HG02870 (cell line): ENCODE measurements at regions not wholly inside any gene's neighbourhood (a gene's known extent, or its start where the extent isn't known, plus 50 kb on each side); places are given as distances from the start of the nearest gene placed in this dataset.
A peak's percentile ranks its signal among the peaks of the same experiment; 100 is the strongest.
"Not testable (repeated sequence)": the region's sequence is repeated elsewhere in the genome, so short reads cannot be mapped to it uniquely, and the experiment has no call there.

ENCODE experiments used
- ATAC-seq: cut with Tn5 transposase; IDR thresholded peaks from one replicate; pipeline ENCODE4 v1.9.1; 2021; ENCODE audit warnings: mild to moderate bottlenecking, moderate library complexity; ENCODE audit not compliant: unreplicated experiment

- no peak for ATAC-seq
These were observed 154.4 kb upstream of the FBXL17 start for GRCh38 chr5:108536321-108536720.

GRCh38 chr5:108532129-108532445, 150.2 kb upstream of the FBXL17 start:
- ATAC-seq: not testable (repeated sequence)

GRCh38 chr5:108531367-108532128, 149.7 kb upstream of the FBXL17 start:
- no peak for ATAC-seq

DNA sequence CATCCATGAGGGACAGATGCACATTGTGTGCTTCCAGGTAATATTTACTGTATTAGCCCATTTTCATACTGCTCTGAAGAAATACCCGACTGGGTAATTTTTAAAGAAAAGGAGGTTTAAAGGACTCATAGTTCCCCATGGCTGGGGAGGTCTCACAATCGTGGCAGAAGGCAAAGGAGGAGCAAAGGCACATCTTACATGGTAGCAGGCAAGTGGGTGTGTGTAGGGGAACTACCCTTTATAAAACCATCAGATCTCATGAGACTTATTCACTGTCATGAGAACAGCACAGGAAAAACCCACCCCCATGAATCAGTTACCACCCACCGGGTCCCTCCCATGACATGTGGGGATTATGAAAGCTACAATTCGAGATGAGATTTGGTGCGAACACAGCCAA, 148.8 kb upstream of the FBXL17 start:
- no peak for ATAC-seq

DNA sequence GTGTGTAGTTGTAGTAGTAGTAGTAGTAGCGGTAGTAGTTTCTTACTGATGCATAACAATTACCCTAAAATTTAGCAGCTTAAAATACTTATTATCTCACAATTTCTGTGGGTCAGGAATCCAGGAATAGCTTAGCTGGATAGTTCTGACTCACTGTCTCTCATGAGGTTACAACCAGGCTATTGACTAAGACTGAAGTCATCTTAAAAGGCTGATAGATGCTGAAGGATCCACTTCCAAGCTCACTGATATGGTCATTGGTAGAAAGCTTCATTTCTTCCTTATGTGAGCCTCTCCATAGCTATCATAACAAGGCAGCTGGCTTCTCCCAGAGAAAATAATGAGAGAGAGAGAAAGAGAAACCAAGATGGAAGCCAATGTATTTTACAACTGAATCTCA, 147.5 kb upstream of the FBXL17 start:
- no peak for ATAC-seq

GRCh38 chr5:108528655-108529054, 146.8 kb upstream of the FBXL17 start:
- no peak for ATAC-seq

DNA sequence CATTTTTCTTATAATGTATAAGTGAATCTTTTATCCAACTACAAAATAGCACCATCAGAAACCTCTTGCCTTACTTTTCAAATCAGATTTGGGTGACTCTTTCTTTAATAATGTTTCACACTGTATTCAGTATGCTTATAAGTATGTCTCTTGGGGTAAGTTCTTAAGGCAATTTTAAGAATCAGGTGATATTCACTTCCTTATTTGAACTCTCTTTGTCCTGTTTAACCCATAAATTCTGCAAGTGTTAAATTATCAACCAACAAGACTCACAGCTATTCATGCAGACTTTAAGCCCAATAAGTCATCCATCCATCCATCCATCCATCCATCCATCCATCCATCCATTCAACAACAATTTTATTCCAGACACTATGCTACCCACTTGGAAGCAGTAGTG, 142.7 kb upstream of the FBXL17 start:
- no peak for ATAC-seq

- peak; percentile 30 for ATAC-seq
These were observed 141.5 kb upstream of the FBXL17 start for GRCh38 chr5:108523360-108523759.

GRCh38 chr5:108521841-108522506, 140.1 kb upstream of the FBXL17 start:
- ATAC-seq: peak; percentile 45

DNA sequence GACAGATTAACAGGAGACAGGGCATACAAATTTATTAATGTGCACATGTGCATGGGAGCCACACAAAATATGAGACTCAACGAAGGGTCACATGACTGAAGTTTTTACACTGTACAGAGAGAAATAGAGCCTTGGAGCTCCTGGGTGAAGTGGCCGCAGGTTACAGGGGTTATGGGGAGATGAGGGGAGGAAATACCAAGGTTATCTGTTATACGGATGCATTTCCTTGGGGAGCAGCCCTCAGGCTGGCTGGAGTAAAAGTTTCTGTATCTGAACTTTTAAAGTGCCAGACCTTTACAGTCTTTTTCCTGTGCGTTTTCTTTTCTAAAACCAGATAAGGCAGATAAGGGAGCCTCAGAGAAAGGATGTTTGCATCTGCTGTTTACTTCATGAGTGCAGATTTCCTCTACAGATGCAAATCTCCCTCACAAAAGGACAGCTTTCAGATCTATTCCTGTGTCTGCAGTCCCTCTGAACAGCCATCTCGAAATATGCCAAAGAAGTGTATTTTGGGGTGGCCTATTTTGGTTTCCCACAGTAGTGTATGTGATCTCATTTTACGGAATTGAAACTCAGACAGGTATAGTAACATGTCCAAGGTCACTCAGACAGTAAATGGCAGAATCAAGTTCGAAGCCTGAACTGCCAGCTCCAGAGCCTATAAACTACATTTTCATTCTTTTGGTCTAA, 139.3 kb upstream of the FBXL17 start:
- peak; percentile 82 for ATAC-seq

GRCh38 chr5:108516785-108517184, 134.9 kb upstream of the FBXL17 start:
- no peak for ATAC-seq

GRCh38 chr5:108515517-108516105, 133.7 kb upstream of the FBXL17 start:
- ATAC-seq: no peak

- ATAC-seq: no peak
These were observed 127.1 kb upstream of the FBXL17 start for GRCh38 chr5:108508979-108509378.

GRCh38 chr5:108507631-108508030, 125.7 kb upstream of the FBXL17 start:
- no peak for ATAC-seq

- no peak for ATAC-seq
These were observed 123.7 kb upstream of the FBXL17 start for GRCh38 chr5:108505608-108506007.

DNA sequence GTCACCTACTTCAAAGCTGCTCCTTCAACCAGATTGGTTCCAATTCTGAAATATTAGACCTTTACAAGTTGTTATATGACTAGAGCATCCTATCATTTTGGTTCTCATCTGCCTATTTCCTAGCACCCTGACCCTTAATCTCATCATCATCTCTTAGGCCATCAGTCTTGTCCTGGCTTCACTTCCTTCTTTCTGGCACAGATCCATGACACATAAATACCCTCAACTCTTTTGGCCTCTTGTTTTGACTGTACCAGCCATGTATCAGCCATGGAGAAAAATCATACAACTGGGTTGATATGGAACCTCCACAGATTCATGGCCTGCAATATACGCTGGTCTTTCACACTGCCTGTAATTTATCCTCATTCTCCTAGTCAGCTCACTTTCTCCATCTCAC, 123.1 kb upstream of the FBXL17 start:
- no peak for ATAC-seq

GRCh38 chr5:108503986-108504385, 122.1 kb upstream of the FBXL17 start:
- ATAC-seq: no peak

GRCh38 chr5:108495615-108496014, 113.7 kb upstream of the FBXL17 start:
- ATAC-seq: not testable (repeated sequence)

- no peak for ATAC-seq
These were observed 106.1 kb upstream of the FBXL17 start for GRCh38 chr5:108487951-108488350.

- ATAC-seq: no peak
These were observed 102.1 kb upstream of the FBXL17 start for GRCh38 chr5:108484035-108484434.

DNA sequence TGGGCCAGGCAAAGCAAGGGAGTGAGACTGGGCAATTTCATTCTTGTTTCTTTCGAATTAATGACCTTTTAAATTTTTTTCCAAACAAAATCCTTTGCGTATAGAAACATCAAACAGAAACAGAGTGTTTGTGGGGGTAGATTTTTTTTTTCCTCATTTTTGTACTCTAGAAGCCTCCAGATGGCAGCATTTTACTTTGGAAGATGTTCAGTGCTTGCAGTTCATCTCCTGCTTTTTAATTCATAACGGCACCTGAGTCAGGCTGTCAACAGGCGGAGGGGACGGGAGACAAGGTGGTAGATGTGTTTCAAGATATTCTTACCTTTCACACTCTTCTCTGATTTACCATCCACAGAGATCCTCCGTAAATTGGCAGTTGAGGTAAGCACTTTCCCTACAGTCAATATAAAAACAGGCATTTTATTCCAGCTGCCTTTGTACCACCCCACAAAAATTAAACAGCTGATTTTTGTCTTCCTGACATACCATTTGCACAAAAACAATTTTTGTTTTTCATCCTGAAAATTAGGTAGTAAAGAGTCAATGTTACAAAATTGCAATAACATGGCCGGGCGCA, 99.5 kb upstream of the FBXL17 start:
- ATAC-seq: no peak
